ENCODE measurements at regions not wholly inside any gene's neighbourhood (a gene's known extent, or its start where the extent isn't known, plus 50 kb on each side); places are given as distances from the start of the nearest gene placed in this dataset.

GRCh38 chr5:110048491-110048890, 358.8 kb downstream of the MAN2A1 start (continued):
- TF ChIP-seq ESRRA (IDR thresholded peaks at IDR 0.05; ENCODE audit: low read length), result no peak

- ATAC-seq (no peak), DNase-seq (ENCODE audit: low read depth, low spot score) (no peak), FAIRE-seq (no peak)
- in situ Hi-C loops (cut with MboI), result no loop called here
- no peak overlapping the region for H3K4me3 ChIP-seq
- H3K27me3 ChIP-seq (replicated peaks in 1 of 2; ENCODE audit: control insufficient read depth in 2 of 2, insufficient read depth in 2 of 2, low read length in 1 of 2), result no peaks in the 10 kb centered on the region; a peak in 1 of 4 replicates
- POLR2A ChIA-PET, result no interaction called here
- no peak overlapping the region for H2AFZ ChIP-seq (ENCODE audit: control insufficient read depth, low read depth, low read length)
- H3K4me1 ChIP-seq (ENCODE audit: control insufficient read depth, insufficient read depth, low read length), result no peaks in the 10 kb centered on the region
- TF ChIP-seq CREB1 (IDR thresholded peaks at IDR 0.05; ENCODE audit: low read depth) (no peak), STAT3 (IDR thresholded peaks at IDR 0.05; ENCODE audit: low read depth, low read length) (no peak), SIX5 (IDR thresholded peaks at IDR 0.05; ENCODE audit: low read depth, low read length, severe bottlenecking) (no peak), NFYA (IDR thresholded peaks at IDR 0.05; ENCODE audit: borderline replicate concordance, low read depth, low read length) (no peak)
- TF ChIP-seq, protein P1, sequence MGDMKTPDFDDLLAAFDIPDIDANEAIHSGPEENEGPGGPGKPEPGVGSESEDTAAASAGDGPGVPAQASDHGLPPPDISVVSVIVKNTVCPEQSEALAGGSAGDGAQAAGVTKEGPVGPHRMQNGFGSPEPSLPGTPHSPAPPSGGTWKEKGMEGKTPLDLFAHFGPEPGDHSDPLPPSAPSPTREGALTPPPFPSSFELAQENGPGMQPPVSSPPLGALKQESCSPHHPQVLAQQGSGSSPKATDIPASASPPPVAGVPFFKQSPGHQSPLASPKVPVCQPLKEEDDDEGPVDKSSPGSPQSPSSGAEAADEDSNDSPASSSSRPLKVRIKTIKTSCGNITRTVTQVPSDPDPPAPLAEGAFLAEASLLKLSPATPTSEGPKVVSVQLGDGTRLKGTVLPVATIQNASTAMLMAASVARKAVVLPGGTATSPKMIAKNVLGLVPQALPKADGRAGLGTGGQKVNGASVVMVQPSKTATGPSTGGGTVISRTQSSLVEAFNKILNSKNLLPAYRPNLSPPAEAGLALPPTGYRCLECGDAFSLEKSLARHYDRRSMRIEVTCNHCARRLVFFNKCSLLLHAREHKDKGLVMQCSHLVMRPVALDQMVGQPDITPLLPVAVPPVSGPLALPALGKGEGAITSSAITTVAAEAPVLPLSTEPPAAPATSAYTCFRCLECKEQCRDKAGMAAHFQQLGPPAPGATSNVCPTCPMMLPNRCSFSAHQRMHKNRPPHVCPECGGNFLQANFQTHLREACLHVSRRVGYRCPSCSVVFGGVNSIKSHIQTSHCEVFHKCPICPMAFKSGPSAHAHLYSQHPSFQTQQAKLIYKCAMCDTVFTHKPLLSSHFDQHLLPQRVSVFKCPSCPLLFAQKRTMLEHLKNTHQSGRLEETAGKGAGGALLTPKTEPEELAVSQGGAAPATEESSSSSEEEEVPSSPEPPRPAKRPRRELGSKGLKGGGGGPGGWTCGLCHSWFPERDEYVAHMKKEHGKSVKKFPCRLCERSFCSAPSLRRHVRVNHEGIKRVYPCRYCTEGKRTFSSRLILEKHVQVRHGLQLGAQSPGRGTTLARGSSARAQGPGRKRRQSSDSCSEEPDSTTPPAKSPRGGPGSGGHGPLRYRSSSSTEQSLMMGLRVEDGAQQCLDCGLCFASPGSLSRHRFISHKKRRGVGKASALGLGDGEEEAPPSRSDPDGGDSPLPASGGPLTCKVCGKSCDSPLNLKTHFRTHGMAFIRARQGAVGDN (IDR thresholded peaks at IDR 0.05), result no peak
- no peaks in the 10 kb centered on the region for H4K20me1 ChIP-seq (ENCODE audit: control insufficient read depth, insufficient read depth)
- H3K9ac ChIP-seq (ENCODE audit: control insufficient read depth, insufficient read depth, low read length), result no peak overlapping the region
- H3K36me3 ChIP-seq (ENCODE audit: control insufficient read depth in 2 of 2, insufficient read depth in 2 of 2, low read length in 1 of 2), result no peaks in the 10 kb centered on the region
- H3K9me3 ChIP-seq (replicated peaks; ENCODE audit: control insufficient read depth, insufficient read depth, low read length), result no peaks in the 10 kb centered on the region
- CTCF ChIA-PET, result no interaction called here
- no peak overlapping the region for H3K4me2 ChIP-seq (ENCODE audit: control insufficient read depth, insufficient read depth)
- intact Hi-C loops (cut with micrococcal nuclease; ENCODE audit: unreplicated experiment), result no loop called here
- no TSS peak for BruUV-seq (replicated peaks)
- H3K27ac ChIP-seq (ENCODE audit: control insufficient read depth, insufficient read depth), result no peak overlapping the region
- 0% methylated on average over 2 of the region's 2 CpGs for WGBS (ENCODE audit: insufficient coverage, insufficient replicate concordance, low lambda C conversion rate, missing lambda C conversion rate)
- RAD21 ChIA-PET (ENCODE audit: unreplicated experiment), result no interaction called here
- SMC1A ChIA-PET (ENCODE audit: uncharacterized antibody, unreplicated experiment), result interaction anchor here (1.3 kb wide), 1 partner anchor 14 kb away, joined by 3 read pairs; no protein-coding TSS in a partner anchor
- H3K79me2 ChIP-seq (ENCODE audit: control insufficient read depth, insufficient read depth, low read length), result no peaks in the 10 kb centered on the region
These were observed 360.1 kb downstream of the MAN2A1 start for GRCh38 chr5:110049816-110050215.

Measured in GM12878 (cell line).